PFSK-1 (cell line): ENCODE measurements at regions not wholly inside any gene's neighbourhood (a gene's known extent, or its start where the extent isn't known, plus 50 kb on each side); places are given as distances from the start of the nearest gene placed in this dataset.

Experiments used
- FOXP2 ChIP-seq: optimal IDR thresholded peaks from 2 replicates; pipeline ENCODE3; 2011; ENCODE audit warnings: borderline replicate concordance, control low read depth, inconsistent platforms; ENCODE audit not compliant: insufficient read depth; ENCODE audit errors: extremely low read length, extremely low read depth
- POLR2AphosphoS5 ChIP-seq: IDR thresholded peaks from 2 replicates; pipeline ENCODE4 v1.6.1; 2012; ENCODE audit warnings: low read depth, mild to moderate bottlenecking, control low read depth, low read length, moderate library complexity
- REST ChIP-seq, 2 experiments: IDR thresholded peaks; 2 replicates each; pipeline versions ENCODE4 v1.6.1 to v1.8.0; 2011 to 2012; ENCODE audit warnings: low read depth in 2 of 2, low read length in 2 of 2, control low read depth in 1 of 2, inconsistent platforms in 1 of 2, mild to moderate bottlenecking in 1 of 2, moderate library complexity in 1 of 2; ENCODE audit not compliant: insufficient read depth in 1 of 2
- SIN3A ChIP-seq: IDR thresholded peaks from 2 replicates; pipeline ENCODE4 v1.6.1; 2012; ENCODE audit warnings: mild to moderate bottlenecking, low read length, moderate library complexity, borderline replicate concordance; ENCODE audit not compliant: insufficient read depth
- TAF1 ChIP-seq: IDR thresholded peaks from 2 replicates; pipeline ENCODE4 v1.6.1; 2012; ENCODE audit warnings: low read length, control low read depth, borderline replicate concordance; ENCODE audit not compliant: insufficient read depth

GRCh38 chr19:31092274-31092673 lies 257.0 kb downstream of the TSHZ3 start:
- TF ChIP-seq POLR2AphosphoS5 (no peak), TAF1 (no peak), SIN3A (no peak), REST (IDR thresholded peaks at IDR 0.05; ENCODE audit: insufficient read depth in 1 of 2, low read depth in 2 of 2, low read length in 2 of 2) (no peak), FOXP2 (no peak)
